Upper lobe of right lung (tissue), 1 donor: ENCODE measurements at regions not wholly inside any gene's neighbourhood (a gene's known extent, or its start where the extent isn't known, plus 50 kb on each side); places are given as distances from the start of the nearest gene placed in this dataset.

Source experiments
- ATAC-seq: fragments of 200-7000 bp; cut with Tn5 transposase; one replicate; pipeline ENCODE4 v1.9.1; 2020; ENCODE audit warnings: mild to moderate bottlenecking, moderate library complexity
- DNase-seq: peaks from one replicate; pipeline ENCODE4 v3.0.0-alpha.2; 2020
- H3K27ac ChIP-seq: fragments of 200-600 bp; one replicate; pipeline ENCODE4 v1.8.0; 2022
- H3K27me3 ChIP-seq: fragments of 200-600 bp; one replicate; pipeline ENCODE4 v1.8.0; 2022; ENCODE audit warnings: mild to moderate bottlenecking
- H3K36me3 ChIP-seq: fragments of 200-600 bp; one replicate; pipeline ENCODE4 v1.8.0; 2022
- H3K4me1 ChIP-seq: fragments of 200-600 bp; one replicate; pipeline ENCODE4 v1.8.0; 2022
- H3K4me3 ChIP-seq: fragments of 200-600 bp; one replicate; pipeline ENCODE4 v1.8.0; 2022; ENCODE audit warnings: mild to moderate bottlenecking
- H3K9me3 ChIP-seq: fragments of 200-600 bp; one replicate; pipeline ENCODE4 v1.8.0; 2022
- intact Hi-C: fragments of 100-400 bp; cut with DNase I; formaldehyde crosslinking; loops from one replicate; pipeline ENCODE4 v1.11.0; 2022
- TF ChIP-seq, protein P1 (sequence below): fragments of 200-600 bp; IDR thresholded peaks from one replicate; pipeline ENCODE4 v1.8.0; 2022; ENCODE audit warnings: antibody characterized with exemption
- donor health status: DM: no; HTN: yes; CAD: no; lungs with severe emphysema.

DNA sequence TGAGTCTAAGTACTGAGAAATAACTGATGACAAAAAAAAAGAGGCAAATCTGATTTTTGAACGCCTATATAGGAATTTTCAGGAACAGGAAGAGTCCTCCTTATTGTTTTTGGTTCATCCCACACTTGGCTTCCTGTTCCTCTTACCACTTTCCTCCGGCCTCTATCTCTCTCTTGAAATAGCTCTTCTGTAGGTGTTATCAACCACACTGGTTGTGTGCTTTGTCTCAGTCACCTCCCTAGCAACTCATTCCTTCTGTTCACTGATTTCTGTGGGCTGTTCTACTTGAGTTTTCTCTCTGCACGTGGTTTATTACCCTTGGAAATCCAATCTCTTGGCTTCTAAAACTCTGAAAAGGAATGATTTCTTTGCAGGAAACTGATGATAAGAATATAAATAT, 78.7 kb upstream of the C11orf87 start:
- TF ChIP-seq, protein P1, sequence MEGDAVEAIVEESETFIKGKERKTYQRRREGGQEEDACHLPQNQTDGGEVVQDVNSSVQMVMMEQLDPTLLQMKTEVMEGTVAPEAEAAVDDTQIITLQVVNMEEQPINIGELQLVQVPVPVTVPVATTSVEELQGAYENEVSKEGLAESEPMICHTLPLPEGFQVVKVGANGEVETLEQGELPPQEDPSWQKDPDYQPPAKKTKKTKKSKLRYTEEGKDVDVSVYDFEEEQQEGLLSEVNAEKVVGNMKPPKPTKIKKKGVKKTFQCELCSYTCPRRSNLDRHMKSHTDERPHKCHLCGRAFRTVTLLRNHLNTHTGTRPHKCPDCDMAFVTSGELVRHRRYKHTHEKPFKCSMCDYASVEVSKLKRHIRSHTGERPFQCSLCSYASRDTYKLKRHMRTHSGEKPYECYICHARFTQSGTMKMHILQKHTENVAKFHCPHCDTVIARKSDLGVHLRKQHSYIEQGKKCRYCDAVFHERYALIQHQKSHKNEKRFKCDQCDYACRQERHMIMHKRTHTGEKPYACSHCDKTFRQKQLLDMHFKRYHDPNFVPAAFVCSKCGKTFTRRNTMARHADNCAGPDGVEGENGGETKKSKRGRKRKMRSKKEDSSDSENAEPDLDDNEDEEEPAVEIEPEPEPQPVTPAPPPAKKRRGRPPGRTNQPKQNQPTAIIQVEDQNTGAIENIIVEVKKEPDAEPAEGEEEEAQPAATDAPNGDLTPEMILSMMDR, result no peak
- H3K27ac ChIP-seq, result no peak overlapping the region
- ATAC-seq (no peak), DNase-seq (no peak)
- no peaks in the 10 kb centered on the region for H3K4me1 ChIP-seq
- H3K36me3 ChIP-seq, result no peaks in the 10 kb centered on the region
- no peaks in the 10 kb centered on the region for H3K9me3 ChIP-seq
- no peaks in the 10 kb centered on the region for H3K27me3 ChIP-seq
- no peak overlapping the region for H3K4me3 ChIP-seq
- intact Hi-C loops, result no loop called here

- no peak for ATAC-seq
- Histone ChIP-seq H3K27ac (no peak overlapping the region), H3K4me3 (no peak overlapping the region), H3K4me1 (no peaks in the 10 kb centered on the region), H3K36me3 (no peaks in the 10 kb centered on the region), H3K27me3 (no peaks in the 10 kb centered on the region), H3K9me3 (no peaks in the 10 kb centered on the region)
- TF ChIP-seq, protein P1, result no peak
- intact Hi-C loops, result no loop called here
- no peak for DNase-seq
Measured at GRCh38 chr11:109347304-109347703, 74.7 kb upstream of the C11orf87 start.

GRCh38 chr11:109349276-109350080, 72.5 kb upstream of the C11orf87 start:
- TF ChIP-seq, protein P1, result no peak
- H3K27ac ChIP-seq, result no peak overlapping the region
- DNase-seq, result no peak
- H3K27me3 ChIP-seq, result no peaks in the 10 kb centered on the region
- H3K4me1 ChIP-seq, result no peaks in the 10 kb centered on the region
- H3K36me3 ChIP-seq, result no peaks in the 10 kb centered on the region
- no peak for ATAC-seq
- no peak overlapping the region for H3K4me3 ChIP-seq
- intact Hi-C loops, result no loop called here
- no peaks in the 10 kb centered on the region for H3K9me3 ChIP-seq

DNA sequence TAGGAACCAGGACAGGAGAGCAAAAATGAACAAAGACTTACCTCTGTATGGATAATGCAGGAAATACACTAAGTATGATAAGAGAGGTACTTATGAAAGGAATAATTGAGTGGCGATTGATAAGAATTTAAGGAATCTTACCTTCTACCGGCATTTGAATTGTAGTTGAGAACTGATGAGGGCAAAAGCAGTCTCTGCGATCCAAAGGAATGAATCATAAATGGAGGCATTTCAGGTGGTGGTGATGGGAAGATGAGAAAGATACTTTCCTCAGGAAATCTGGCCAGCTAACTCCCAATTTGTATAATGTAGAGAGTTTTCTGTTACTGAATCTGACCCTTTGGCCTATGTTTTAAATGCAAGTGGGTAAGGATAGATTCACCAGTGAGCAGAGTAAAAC, 71.9 kb upstream of the C11orf87 start:
- TF ChIP-seq, protein P1, result no peak
- no peak for ATAC-seq
- intact Hi-C loops, result no loop called here

DNA sequence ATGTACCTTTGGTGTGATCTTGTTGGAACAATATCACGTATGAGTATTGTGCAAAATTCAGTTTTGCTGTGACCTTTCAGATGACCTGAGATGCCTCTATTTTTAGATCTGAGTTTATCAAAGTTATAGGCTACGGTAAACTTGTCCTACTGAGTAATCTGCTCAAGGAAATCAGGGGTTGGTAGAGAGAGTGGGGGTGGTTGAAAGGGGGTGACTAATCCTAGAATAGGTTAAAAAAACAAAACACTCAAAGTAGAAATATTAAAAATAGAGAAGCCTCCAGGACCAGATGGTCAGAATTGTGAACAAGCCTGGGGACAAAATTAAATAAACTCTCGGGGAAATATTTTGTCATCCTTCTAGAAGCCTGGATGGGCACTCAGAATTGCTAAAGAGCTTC, 59.9 kb upstream of the C11orf87 start:
- Histone ChIP-seq H3K4me3 (no peak overlapping the region), H3K4me1 (no peaks in the 10 kb centered on the region), H3K27ac (no peak overlapping the region), H3K36me3 (no peaks in the 10 kb centered on the region), H3K9me3 (no peaks in the 10 kb centered on the region), H3K27me3 (no peaks in the 10 kb centered on the region)
- ATAC-seq (no peak), DNase-seq (no peak)
- TF ChIP-seq, protein P1, result no peak
- intact Hi-C loops, result no loop called here

More for the DNA sequence above, 71.9 kb upstream of the C11orf87 start:
- H3K36me3 ChIP-seq, result no peaks in the 10 kb centered on the region
- H3K27me3 ChIP-seq, result no peaks in the 10 kb centered on the region
- H3K27ac ChIP-seq, result no peak overlapping the region
- no peaks in the 10 kb centered on the region for H3K4me1 ChIP-seq
- no peak for DNase-seq
- H3K9me3 ChIP-seq, result no peaks in the 10 kb centered on the region
- H3K4me3 ChIP-seq, result no peak overlapping the region
